ENCODE measurements at regions not wholly inside any gene's neighbourhood (a gene's known extent, or its start where the extent isn't known, plus 50 kb on each side); places are given as distances from the start of the nearest gene placed in this dataset.

- no peak for TF ChIP-seq CTCF (IDR thresholded peaks at IDR 0.05; ENCODE audit: insufficient read depth, low read length, poor library complexity, severe bottlenecking)
- TF ChIP-seq EZH2phosphoT487 (conservative IDR thresholded peaks at IDR 0.05; ENCODE audit: low read length) = no peak
Observed at GRCh38 chr6:56730663-56731529, 88.2 kb upstream of the DST start.
